ENCODE measurements at regions not wholly inside any gene's neighbourhood (a gene's known extent, or its start where the extent isn't known, plus 50 kb on each side); places are given as distances from the start of the nearest gene placed in this dataset.
"Not testable (repeated sequence)": the region's sequence is repeated elsewhere in the genome, so short reads cannot be mapped to it uniquely, and the experiment has no call there.

DNA sequence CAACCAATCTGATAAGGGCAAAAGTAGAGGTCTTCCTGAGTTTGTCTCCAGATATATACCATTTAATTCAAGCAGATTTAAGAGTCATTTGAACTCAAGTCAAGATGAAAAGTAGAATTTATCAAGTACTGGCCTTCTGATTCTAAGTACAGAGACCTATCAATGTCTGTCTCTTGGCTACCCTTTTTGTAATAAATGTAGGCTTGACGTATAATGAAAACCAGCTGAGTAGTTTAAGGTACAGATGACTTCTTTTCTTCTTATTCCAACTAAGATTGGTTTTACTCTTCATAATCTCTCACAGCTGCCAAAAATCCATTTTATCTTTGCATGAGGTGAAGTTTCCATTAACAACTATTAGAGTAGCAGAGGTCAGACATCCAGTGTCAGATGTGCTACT lies 867.6 kb downstream of the FAT4 start:
- no peak for DNase-seq

DNA sequence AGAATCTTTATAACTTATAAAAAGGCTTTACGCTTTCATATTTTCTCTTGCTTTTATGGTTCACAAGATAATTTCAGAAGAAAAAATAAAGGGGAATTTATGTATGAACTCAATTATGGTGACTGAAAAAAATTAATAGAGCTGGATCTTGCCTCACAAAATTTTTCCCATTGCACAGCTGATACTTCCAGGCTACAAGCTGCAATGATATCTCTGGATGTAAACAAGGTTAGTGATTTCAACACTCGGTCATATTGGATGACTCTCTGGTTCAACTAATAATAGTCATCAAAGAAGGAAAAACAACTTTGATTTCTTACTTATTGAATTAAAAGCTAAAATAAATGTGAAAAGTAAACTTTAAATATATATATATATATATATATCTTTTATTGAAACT lies 868.0 kb downstream of the FAT4 start:
- no peak for DNase-seq

DNA sequence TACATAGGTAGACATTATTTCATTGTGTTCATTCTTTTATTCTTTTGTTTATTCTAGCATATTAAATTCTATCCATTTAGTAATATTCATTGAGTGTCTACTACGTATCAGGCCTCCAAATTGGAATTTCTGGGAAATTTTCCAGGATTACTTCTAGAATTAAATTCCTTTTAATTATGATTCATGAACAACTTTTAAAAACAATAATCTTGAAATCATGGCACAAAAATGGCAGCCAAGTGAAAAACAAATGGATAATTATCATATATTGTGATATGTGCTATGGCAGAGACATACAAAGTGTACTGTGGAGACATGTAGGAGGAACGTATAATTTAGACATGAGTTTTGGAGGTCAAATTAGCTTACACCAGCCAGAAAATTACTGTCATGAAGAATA lies 868.5 kb downstream of the FAT4 start:
- no peak for DNase-seq

DNA sequence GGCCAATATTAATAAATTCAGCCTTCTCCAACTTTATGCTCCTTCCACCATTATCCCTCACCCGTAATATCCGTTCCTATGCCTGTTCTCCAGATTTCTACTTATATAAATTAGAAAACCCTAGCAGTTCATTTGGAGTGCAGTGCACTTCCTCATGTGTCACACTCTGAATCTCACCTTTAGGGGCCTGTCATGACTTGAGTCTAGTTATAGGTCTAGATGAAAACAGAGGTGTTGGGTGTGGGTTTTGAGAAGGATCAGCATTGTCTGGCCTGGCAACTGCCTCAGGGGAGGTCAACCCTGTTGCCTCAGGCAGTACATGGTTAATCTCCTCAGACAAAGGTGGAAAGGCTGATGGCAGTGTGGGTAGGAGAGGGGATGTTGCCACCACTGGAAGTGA lies 876.8 kb downstream of the FAT4 start:
- no peak for DNase-seq

DNA sequence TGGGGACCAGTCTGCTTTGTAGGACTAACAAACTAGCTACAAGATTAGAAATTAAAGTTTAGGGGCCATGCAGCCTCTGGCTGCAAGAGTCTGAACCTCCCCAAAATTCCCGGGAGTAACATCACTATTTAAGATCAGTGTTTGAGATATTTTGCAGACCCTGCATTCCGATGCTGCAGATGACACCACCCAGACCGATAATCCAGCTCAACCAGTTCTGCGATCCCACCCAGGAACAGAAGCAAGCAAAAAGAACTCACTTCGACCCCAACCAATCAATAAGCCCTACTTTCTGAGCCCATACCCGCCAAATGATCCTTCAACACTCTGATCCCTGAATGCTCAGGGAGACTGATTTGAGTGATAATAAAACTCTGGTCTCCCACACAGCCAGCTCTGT lies 877.8 kb downstream of the FAT4 start:
- DNase-seq, result no peak

DNA sequence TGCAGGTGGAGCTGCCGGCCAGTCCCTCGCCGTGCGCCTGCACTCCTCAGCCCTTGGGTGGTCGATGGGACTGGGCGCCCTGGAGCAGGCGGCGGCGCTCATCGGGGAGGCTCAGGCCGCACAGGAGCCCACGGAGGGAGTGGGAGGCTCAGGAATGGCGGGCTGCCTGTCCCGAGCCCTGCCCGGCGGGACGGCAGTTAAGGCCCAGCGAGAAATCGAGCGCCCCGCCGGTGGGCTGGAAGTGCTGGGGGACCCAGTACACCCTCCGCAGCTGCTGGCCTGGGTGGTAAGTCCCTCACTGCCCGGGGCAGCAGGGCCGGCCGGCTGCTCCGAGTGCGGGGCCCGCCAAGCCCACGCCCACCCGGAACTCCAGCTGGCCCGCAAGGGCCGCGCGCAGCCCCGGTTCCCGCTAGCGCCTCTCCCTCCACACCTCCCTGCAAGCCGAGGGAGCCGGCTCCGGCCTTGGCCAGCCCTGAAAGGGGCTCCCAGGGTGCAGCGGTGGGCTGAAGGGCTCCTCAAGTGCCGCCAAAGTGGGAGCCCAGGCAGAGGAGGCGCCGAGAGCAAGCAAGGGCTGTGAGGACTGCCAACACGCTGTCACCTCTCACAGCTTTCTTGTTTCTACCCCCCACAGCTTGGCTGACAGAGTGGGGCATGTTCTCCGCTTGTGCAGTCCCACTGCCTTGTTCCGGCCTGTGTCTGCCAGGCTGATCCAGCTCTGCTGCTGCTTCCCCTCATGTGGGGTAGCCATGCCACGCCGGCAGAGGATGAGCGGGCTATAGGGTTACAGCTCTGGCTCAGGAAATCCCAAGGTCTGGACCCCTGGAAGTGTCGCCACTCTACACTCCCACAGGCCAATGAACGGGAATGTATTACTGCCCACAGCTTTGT lies 886.7 kb downstream of the FAT4 start:
- DNase-seq, result not testable (repeated sequence)

DNA sequence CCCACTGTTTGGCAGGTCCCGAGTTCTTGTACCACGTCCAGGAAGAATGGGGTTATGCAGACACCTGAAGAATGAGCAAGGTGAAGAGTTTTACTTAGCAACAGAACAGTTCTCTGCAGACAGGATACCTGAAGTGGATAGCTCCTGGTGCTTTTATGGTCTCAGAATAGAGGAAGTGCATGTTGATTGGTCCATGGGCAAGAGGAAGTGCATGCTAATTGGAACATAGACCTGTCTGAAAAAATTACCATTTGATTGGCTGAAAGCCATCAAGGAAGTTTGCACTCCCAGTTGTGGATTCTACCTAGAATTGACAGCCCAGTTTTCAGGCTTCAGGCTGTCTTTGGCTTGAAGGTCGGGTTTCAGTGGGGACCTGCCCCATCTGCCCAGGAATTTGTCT lies 887.5 kb downstream of the FAT4 start:
- DNase-seq, result no peak

DNA sequence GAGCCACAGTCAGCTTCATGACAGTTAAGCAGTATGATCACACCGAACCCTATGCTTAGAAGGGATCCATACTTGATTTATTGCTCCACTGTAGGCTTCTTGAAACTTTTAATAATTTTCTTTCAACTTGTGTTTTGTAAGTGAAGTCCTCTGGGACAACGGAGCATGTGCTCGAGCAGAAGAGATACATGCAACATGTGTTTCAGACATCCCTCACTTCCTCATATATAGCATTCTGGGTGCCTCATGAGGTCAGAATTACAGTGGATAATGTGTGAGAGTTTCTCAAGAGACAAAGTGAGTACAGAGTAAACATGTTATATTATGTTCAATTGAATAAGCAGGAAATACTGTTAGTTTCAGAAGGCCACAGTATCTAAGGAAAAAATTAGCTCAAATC lies 893.2 kb downstream of the FAT4 start:
- no peak for DNase-seq

DNA sequence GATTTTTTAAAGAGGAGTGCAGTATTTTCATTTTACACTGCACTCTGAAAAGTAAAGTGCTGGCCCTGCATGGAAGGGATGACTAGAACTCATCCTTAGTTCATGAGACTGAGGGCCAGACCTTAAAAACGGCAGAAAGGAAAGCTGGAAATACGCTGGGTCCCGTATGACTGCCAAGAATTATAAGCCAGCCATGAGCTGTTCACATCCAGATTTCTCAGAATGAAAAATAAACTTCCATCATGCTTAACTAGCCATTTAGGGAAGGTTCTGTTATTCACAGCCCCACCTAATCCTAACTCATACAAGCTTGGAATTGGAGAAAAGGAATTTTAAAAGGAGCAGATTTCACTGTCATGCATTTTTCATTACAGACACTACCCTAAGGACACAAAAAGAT lies 894.4 kb downstream of the FAT4 start:
- no peak for DNase-seq

DNA sequence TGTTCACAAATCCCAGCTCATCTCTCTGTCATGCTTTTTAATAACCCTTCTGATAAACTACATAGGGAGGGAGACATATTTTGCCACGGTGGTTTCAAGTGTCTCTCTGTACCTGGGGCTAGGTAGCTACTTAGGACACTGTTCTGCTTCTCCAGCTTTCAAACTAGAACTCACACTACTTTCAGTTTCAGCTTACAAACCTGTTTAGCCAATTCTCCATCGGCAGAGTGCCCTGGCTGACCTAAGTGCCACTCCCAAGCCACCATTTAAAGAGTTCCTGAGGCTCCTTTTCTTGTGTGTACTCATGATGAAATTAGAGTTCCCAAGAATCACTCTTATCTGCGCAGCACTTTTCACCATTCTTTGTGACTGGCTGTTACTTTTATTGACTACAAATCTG lies 899.2 kb downstream of the FAT4 start:
- no peak for DNase-seq

DNA sequence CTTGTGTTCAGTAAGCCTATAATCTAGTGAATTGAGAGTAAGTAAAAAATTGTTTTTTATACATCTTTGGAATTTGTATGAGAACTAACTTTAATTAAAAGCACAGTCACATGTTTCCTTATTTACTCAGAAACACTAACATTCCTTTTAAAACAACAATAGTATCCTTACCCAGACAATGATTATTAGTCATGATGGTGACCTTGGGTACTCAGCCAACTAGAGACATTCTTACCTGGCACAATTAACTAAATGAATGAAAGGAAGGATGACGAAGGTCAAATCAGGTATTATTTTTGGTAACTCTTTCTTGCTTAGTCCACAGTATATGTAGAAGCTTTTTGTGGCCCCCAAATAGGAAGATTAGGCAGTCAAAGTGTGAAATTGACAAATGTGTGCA lies 901.0 kb downstream of the FAT4 start:
- DNase-seq, result no peak

DNA sequence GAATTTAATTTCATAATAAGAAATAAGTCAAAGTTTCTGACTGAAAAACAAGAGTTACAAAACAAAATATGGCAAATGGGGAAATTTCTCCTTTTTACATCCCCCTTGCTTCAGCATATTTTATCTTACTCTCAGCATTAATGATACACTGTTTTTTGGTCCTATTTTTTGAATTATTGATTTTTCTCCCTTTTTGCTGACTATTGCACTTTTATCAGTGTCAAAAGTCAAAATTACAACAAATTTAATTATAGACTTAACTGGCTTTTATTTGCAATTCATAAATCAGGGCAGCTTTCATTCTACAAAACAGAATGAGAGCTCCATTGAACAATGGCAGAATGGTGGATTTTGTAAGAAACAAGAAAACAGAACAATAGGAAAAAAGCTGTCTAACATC lies 901.9 kb downstream of the FAT4 start:
- DNase-seq, result no peak

DNA sequence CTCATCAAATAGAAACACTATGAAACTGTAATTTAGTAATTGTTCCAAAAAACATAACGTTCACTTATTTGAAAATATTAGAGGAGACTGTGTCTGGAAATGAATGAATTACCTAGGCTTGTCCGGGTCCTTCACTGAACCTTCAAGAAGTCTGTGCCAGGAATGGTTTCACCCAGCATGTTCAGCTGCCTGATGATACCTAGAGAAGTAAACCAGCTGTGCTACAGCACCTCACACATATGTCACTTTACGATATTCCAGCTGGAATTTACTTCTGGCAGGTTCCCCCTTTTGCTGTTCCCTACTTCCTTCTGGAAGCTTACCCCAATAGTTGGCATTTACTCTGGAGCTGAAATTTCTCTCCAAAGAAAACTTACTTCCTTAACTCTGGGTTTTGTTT lies 906.5 kb downstream of the FAT4 start:
- no peak for DNase-seq

DNA sequence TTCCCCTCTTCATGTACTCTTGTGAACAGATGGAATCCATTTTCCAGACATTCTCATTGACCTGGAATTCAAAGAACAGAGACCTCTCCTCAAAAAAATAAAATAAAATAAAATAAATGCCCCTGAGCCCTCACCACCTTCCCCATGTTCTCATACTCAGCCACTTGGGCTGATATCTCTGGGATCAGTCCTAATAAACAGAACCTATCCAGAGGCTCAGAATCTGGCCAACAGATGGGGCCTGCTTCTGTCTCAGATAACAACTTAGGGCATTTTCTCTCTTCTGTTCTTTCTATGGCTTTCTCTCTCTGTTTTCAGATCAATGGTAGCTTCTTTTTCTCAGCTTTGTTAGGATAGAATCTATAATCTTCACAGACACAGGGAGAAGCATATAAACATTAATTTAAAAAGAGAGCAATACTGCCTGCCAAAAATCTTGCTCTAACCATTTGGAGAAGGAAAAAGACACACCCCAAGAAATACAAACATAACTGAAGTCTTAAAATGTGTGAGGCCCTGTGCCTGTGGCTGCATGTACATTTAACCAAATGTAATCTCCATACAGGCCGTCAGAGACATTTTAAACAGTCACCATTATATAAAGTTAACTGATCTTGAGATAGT lies 907.1 kb downstream of the FAT4 start:
- DNase-seq, result no peak

DNA sequence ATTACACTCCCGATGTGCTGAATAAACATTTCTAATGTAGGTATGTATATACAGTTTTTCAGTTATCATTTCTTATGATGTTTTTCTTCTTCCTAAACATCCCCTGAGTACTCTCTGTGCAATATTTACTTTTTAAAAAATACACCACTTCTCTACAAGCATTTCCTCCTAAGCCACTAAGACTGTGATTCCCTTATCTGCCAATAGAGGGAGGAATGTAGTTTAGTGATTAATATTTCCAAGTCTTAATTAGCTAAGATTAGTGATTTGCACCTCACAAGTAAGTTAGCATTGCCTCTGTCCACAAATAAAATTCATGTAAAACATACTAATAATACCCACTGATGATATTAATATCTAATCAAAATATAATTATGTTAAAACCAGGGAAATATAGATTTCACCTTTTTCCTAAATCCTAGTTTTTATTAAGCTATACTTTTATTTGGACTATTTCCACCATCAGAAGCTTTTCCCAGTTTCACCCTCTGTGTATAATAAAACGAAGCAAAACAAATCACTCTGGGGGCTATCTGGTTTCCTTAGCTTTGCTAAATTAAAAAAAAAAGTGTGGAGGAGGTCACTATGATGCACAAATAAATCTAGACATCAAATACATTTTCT lies 909.1 kb downstream of the FAT4 start:
- no peak for DNase-seq

DNA sequence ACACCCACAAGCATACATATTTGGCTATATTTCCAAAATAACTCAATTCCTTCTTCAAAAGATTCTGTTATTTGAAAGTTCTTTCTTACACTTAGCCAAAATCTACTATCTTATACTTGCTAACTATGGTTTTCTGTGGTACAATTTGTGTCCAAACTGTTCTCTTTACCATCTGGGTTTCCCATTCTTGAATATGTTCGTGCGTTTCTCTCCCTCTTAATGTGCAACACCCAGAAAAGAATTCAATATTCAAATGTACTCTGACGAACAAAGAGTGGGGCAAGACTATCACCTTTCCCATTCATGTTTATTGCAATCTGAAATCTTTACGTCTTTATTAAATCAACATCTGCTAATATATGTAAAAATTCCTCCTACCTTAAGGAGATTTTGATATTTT lies 912.7 kb downstream of the FAT4 start:
- DNase-seq, result no peak

DNA sequence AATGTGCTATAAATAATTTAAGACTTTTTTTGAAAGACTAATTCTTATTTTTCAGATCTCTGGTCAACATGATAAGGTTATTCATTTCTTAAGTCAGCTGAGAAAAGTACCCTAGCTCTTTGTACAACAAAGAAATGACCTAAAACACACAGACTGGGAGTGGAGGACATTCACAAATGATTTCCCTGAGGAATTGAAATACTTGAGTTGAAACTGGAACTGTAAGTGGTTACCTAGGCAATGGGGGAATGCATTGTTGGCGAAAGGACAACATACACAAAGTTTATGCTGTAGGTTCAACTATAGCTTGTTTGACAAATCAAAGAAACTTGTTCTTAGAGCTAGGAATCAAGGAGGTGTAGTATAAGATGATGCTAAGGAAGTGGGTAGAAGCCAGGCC lies 915.5 kb downstream of the FAT4 start:
- no peak for DNase-seq

DNA sequence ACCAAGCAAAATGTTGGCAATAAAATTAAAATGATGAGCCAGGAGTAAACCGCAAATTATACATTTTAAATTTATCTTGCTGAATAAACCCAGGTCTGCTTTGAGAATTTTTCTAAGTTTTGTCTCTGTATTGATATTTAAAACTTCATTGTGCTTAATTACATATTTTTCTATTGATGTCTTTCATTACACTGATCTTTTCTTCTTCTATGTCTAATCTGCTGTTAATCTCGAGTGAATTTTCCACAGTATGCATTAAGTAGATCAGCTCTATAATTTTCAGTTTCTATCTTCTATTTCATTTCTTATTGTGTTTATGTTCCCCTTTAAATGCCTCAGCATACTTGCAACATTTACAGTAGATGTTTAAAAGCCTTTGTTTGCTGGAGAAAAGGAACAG lies 918.7 kb downstream of the FAT4 start:
- no peak for DNase-seq

DNA sequence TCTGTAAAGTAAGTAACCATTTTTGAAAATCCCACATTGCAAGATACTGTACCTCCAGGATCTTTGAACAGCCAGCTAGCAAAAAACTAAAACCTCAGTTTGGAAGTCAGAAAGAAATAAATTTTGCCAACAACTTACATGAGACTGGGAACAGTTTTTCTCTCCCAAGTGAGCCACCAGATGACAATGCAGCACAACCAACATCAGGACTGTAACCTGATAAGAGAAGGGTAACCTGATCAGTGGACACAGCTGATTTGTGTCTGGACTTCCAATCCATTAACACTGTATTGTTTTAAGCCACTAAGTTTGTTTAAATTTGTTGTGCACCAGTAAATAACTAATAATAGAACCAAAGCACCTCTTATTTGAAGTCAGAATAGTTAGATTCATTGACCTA lies 923.3 kb downstream of the FAT4 start:
- no peak for DNase-seq

DNA sequence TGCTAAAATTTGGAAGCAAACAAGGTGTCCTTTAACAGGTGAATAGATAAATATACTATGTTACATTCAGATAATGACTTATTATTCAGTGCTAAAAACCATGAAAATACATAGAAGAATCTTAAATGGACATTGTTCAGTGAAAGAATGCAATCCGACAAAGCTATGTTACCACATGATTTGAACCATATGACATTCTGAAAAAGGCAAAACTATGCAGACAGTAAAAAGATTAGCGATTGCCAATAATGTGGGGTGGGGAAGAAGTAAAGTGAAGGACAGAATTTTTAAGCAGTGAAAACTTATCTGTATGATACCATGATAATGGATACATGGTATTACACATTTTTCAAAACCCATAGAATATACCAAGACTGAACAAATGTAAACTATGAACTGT lies 926.9 kb downstream of the FAT4 start:
- DNase-seq, result no peak

DNA sequence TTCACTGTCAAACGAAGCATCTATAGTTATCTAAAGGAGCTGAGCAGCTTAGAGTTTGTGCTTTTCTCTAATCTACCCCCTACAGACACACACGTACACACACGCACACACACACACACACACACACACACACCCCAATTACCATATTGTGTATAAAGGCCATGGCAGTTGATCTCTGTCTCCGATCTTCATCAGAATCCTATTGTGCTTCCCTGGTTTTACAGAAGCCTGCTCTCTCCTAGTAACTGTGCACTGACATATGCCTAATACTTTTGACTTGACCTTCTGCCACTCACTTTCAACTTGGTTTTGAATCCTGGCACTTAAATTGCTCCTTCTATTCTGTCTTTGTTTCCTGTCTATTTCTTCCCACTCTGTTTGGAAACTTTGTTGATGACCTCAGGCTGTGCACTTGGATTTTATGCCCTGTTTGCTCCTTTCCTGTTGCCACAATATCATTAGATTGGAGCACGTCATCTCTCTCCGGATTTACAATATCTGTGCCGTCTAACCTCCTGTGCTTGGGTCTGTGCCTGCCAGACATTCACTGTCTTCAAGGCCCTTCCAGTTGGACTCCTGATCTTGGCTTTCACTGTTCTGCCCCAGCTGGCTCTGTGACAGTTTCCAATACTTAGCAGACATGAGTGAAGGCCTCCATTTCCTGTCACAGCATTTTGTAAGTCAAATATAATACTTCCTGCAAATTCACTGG lies 928.1 kb downstream of the FAT4 start:
- DNase-seq, result no peak

DNA sequence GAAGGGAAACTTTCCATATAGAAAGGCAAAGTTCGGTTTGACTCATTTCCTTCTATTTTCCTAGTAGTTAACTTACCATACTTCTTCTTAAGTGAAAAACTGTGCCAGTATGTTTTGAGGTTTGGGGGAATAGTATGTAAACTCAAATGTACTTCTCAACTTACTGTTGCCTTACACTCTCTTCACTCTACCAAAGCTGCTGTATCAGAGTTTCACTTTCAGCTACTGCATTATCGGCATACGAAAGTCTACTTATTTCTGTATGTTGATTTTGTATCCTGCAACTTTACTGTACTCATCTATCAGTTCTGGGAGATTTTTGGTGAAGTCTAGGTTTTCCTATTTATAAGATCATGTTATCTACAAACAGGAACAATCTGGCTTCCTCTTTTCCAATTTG lies 932.7 kb downstream of the FAT4 start:
- DNase-seq, result no peak

DNA sequence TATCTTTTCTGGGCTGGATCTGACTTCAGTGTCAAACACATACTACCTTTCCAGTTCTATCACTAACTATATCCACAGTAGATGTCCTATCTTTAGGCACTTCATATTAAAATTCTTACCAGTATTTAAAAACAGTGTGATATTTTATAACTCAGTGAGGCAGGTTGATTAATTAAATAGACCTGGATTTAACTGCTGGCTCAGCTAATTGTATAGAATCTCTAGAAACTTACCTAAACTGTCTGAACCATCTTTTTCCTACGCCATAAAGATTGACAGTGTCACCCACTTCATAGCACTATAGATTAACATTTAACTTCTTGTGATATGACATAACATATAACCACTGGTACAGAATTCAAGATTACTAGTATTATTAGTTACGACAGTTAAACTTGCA lies 935.3 kb downstream of the FAT4 start:
- DNase-seq, result no peak

DNA sequence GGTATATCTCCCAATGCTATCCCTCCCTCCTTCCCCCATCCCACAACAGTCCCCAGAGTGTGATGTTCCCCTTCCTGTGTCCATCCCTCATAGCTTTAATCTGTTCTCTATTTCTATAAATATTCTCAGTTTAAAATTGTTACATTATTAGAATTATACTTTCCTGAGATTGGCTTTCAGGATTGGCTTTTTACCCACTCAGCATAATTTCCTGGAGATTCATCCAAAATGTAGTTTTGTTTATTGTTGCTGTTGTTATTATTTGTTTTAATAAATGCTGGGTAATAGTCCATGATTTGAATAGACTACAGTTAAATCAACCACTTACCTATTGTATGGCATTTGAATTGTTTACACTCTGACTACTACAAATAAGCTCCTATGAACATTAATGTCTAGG lies 936.4 kb downstream of the FAT4 start:
- DNase-seq, result no peak

Data from NCI-H748 treated with DMSO at 0.1 percent for 48 hours (cell line).